Stimulated activated CD8-positive, alpha-beta memory T cell treated with anti-CD3 and anti-CD28 coated beads, Interleukin-7, amount 100 ng/mL, for 1 hour (primary cell): ENCODE measurements at regions not wholly inside any gene's neighbourhood (a gene's known extent, or its start where the extent isn't known, plus 50 kb on each side); places are given as distances from the start of the nearest gene placed in this dataset.
"Not testable (repeated sequence)": the region's sequence is repeated elsewhere in the genome, so short reads cannot be mapped to it uniquely, and the experiment has no call there.

Experiments used
- DNase-seq, 2 donors: peaks; one replicate each; pipeline ENCODE4 v3.0.0-alpha.2; 2020; ENCODE audit warnings: low read depth in 2 of 2

DNA sequence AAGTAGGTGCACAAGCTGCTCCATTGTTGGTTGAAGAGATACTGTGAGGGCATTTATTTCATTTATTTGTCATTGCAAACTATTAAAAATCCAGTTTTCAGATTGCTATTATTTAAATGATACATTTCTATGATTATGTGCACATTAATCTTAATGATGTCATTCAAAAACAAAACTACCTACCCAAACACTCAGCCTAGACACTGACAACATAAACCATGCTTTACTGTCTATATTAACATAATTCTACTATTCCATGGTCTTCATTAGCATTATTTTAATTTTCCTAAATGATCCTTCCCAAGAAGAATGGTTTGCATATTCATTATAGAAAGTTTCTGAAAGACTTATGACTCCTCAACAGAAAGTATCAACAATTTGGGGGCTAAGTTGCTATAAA, 813.0 kb upstream of the SLITRK5 start:
- DNase-seq: no peak

DNA sequence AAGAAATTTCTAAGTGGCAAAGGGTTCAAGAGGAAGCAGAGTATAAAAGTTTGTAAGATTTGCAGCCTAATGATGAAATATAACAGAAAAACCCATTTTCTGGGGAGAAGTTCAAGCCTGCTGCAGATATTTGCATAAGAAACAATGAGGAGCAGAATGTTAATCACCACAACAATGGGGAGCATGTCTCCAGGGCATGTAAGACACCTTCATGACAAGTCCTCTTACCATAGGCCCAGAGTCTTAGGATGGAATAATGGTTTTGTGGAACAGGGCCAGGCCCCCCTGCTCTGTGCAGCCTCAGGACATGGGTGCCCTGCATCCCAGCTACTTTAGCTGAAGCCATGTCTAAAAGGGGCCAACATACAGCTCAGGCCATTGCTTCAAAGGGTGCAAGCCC, 809.0 kb upstream of the SLITRK5 start:
- DNase-seq: no peak

DNA sequence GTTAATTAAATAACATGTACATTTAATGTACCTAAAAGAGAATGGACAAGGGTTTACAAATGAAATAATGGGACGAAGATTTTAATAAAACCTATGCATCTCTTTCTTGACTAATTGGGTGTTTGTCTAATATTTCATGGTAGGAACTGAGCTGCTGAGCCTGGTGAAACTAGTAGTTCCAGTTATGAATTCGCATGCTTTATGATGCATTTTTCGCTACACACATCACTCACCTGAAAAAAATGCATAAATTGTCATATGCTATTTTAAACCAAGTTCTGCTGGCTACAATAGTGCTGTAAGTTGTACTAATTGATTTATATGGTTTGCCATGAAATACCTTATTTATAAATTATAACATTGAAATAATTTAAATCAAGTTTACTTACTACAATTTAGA, 806.8 kb upstream of the SLITRK5 start:
- no peak for DNase-seq

DNA sequence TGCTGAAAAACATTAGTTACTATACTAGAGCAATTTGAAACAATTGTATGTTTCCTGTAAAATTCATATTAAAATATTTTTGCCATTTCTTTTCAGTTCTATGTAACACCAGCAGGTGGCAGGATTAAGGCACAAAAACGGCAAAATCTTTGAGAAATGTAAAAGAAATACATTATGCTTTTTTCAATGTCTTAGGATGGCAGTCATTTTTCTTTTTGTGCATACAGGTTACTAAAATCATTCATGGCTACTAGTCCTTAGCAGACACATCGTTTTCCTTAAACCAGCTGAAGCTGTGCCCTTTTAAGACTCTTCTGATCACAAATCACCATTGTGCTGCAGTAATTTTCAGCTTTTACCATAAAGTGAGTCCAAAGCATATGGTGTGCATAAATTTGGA, 800.7 kb upstream of the SLITRK5 start:
- no peak for DNase-seq

DNA sequence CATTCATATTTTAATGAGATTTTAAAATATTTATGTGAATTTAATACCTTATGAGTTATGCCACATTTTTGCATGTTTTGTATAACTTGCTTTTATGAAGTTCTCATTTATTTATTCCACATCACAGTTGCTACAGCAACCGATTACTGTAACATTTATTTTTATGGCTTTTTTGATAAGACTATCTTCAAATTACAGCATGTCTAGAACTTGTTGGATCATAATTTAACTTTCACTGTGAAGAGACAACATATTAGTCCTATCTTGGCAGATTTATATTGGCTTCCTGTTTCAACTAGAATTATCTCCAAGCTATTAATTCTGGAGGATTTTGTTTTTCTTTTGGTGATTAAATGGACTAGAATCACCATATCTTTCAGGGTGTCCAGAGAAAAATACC, 793.7 kb upstream of the SLITRK5 start:
- DNase-seq: no peak

DNA sequence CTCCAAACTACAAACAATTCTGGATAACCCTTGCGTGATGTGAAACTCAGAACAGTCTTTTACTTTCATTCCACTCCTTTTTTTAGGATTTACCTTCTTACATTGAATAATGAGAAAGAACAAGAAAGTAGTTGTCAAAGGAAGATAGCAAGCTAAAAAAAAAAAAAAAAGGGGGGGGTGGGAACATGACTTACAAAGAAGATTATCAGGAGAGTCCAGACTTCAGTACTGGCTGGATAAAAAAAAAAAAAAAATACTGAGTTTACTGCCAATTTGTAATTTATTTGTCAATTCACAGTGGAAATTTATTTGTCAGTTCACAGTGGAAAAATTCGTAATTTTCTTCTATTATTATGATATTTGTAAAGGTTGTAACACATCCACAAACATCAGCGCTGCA, 792.4 kb upstream of the SLITRK5 start:
- DNase-seq: no peak

DNA sequence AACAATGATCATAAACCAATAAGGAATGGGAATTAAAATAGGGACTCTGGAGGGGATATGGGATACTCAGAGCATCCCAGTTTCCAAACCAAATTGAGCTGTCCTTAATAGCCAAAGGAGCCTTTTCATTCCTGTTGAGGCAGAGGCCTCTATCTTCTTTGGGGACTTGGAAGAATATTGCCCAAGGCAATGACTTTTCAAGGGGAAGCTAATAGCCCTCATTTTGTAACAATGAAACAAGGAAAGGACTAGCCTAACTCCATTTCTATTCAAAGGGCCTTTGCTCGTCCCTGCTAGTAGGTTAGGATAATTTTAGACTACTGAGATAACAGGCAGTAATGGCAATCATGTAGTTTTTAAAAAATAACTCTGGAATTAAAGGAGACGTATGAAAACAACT, 789.8 kb upstream of the SLITRK5 start:
- no peak for DNase-seq

DNA sequence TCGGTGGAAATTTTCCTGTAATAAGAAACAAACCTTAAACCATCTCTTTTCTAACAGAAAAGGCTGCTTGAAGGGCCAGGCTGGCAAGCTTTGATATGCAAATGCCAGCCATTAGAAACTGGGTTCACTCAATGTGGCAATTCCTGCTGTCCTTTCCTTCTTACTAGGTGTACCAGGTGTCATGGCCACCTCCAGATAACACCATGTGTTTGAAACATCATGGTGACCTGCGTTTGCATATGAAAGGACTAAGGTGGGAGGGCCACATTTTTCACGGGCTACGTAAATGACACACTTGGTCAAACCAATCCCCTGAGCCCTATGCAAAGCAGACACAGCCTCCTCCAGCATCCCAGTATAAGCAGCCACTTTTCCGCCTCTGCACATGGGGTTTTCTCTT, 789.1 kb upstream of the SLITRK5 start:
- DNase-seq: no peak

DNA sequence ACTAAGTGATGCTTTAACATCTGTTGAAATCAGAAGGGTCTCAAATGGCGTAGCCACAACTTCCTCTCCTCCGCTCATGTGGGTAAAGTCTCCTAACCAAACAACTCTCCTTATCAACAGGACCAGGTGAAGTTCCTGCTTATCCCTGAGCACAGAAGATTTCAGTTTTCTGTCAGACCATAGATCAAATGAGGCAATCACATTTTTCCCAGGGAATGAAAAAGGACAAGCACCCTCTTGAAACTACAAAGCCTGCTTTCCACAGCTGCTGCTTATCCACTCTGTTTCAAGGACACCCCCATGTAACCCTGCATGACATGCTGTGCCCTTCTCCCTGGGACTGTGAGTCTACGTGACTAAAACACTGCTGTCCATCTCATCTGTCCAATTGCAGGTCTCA, 788.3 kb upstream of the SLITRK5 start:
- DNase-seq: no peak

DNA sequence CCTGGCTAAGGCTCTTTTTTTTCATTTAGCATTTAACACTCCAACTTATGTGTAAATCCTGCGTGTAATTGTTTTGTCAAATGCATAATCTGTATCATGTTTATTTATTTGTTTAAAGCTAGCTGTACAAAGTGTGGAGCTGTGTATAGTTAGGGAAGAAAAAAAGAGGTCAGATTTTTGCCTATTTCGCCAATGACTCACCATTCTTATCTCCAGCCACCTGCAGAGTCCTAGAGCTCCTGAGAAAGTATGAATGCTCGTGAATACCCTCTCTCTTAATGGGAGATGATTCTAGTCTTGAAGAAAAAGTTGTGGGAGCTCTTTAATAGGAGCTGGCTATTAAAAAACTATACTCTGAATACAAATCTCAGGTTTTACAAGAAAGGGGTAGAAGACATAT, 778.8 kb upstream of the SLITRK5 start:
- DNase-seq: no peak

DNA sequence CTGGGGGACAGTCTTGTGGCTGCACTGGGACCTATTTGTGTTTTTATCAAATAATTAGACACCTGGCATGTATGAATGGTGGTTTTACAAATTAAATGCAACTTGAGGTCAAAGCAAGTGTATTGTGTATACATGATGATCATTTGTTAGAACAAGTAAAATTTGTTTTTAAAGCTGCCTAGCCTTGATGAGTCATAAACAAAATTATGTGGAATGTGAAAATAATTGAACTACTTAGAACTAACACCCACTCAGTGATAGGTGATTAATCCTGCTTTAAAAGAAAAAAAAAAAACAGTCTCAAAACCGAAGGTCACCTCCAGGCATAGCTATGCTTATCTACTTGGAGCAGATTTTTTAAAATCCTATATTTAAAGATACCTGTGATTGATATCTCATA, 770.3 kb upstream of the SLITRK5 start:
- DNase-seq: no peak

DNA sequence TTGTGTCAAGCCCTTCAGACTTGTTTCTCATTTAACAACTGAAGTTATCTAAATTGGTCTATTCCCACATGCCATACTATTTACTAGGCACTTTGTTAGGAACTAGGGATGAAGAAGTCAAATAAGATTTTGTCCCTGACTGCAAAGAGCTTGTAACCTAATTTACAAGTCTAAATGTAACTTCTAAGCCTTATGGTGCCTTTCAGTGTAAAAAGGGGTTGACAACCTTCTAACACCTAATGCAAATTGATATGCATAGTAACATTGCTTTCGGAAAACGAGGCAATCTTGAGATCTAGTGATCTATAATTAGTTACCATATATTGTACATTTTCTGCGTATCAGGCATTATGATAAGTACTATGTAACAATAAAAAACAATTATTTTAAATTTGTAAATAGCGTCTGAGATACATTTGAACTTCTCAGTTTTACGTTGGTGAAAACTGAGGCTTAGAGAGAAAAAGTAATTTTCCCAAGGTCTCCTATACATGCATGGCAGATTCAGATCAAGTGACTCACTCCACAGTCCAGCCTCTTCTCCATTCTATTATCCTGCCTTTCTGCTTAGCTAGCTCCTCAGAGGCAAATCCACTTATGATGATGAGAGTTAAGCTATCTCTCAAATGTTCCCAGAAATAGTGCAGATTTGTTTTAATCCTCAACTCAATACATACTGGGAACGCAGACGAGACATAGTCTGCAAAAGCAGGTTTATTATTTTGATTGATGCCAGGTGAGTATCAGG, 764.9 kb upstream of the SLITRK5 start:
- DNase-seq: no peak

DNA sequence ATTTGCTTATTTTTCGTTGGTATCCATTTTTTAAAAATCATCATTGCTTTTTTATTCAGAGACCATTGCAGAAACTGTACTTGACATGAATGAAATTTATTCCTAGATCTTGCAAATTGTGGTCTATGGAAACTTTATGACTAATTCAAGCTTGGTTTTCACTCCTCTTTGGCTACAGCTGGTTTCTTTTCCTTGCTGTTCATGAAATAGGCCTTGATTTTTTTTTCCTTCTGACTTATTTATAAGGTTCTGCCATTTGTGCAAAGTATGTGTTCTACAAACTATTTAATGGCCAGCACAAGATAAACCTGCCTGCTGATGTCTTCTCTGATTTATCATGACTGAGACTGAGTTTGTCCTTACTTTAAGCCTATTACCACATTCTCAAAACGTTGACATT, 764.0 kb upstream of the SLITRK5 start:
- no peak for DNase-seq

DNA sequence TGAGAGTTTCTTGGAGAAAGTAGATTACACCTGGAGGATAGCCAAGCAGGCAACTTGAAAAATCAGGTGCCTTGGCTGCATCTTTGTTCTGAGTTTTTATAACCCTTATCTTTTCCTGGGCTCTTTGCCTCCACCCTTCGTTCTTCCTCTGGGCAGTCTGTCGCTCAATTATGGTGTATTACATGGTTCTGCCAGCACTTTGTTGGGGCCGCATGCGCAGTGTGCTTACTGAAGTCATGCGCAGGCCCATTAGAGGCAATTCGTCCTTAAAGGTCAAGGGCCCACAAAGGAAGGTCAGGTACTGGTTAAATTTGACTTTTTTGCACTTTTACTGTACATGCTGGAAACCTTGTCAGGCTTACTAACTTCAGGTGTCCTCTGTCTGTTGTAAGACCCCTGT, 761.9 kb upstream of the SLITRK5 start:
- no peak for DNase-seq

DNA sequence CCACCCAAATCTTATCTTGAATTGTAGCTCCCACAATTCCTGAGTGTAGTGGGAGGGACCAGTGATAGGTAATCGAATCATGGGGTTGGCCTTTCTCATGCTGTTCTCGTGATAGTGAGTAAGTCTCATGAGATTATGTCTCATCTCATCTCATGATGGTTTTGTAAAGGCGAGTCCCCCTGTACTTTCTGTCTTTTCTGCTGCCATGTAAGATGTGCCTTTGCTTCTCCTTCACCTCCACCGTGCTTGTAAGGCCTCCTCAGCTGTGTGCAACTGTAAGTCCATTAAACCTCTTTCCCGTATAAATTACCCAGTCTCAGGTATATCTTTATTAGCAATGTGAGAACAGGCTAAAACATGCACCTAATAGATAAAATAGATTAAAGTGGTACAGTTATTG, 756.4 kb upstream of the SLITRK5 start:
- no peak for DNase-seq

DNA sequence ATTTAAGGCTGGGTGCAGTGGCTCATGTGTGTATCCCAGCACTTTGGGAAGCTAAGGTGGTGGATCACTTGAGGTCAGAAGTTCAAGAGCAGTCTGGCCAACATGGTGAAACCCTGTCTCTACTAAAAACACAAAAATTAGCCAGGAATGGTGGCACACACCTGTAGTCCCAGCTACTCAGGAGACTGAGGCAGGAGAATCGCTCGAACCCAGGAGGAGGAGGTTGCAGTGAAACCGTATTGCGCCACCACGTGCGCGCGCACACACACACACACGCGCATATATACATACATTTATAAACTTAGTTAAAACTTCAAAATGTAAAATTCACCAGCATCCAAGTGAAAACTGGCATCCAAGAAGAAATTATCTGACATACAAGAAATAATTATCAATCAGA, 753.7 kb upstream of the SLITRK5 start:
- DNase-seq: not testable (repeated sequence)

DNA sequence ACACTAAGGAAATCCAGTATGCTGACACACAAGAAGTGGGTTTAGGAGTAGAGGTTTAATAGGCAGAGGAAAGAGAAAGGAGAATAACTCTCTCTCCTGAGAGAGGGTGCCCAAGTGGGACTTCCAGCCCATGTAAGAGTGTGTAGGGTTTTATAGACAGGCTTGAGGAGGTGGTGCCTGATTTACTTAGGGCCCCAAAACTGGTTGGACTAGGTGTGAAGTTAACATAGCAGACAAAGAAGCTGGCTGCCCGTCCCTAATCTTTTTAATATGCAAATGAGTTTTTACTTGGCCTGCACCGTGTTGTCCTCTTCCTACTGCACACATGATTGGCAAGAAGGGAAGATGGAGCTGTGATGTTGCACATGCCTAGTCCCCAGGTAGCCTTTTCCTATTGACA, 752.5 kb upstream of the SLITRK5 start:
- no peak for DNase-seq

DNA sequence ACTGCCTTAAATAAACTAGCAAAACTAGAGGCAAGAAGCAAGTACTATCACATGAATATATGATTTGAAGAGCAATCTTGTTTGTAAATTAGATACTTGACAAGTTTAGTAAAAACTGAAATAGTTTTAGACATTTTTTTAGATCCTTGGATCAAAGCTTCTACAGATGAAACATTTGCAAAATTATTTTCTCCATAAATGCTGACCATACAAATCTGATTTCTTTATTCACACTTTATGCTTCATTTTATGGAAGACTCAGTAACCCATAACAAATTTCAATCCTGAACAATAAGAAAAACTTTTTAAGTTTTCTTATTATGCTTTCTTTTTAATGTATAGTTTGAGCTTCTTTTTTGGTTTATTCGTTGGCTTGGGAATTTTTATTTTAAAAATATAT, 750.2 kb upstream of the SLITRK5 start:
- no peak for DNase-seq

DNA sequence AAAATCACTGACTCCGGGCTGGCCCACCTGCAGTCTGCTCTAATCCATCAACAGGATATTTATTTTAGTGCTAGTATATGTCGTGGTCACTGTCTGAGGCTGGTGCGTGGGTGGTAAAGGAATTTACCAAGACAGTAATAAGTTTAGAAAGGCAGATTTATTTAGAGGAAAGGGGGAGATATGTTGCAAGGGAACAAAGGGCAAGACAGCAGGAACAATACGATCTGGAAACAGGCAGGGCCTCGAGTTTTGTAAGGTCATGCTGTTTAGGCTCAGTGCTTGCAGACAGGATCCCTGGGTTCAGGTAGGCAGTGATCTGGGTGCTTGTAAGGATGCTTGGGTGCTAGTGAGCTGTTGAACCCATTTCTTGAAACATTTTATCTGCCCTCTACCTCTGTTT, 748.2 kb upstream of the SLITRK5 start:
- DNase-seq: no peak

DNA sequence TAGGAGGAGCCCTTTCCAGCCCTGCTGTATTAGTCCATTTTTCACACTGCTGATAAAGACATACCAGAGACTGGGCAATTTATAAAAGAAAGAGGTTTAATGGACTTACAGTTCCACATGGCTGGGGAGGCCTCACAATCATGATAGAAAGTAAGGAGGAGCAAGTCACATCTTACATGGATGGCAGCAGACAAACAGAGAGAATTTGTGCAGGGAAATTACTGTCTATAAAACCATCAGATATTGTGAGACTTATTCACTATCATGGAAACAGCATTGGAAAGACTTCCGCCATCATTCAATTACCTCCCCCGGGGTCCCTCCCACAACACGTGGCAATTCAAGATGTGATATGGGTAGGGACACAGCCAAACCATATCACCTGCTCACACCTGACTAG, 744.3 kb upstream of the SLITRK5 start:
- DNase-seq: not testable (repeated sequence)

DNA sequence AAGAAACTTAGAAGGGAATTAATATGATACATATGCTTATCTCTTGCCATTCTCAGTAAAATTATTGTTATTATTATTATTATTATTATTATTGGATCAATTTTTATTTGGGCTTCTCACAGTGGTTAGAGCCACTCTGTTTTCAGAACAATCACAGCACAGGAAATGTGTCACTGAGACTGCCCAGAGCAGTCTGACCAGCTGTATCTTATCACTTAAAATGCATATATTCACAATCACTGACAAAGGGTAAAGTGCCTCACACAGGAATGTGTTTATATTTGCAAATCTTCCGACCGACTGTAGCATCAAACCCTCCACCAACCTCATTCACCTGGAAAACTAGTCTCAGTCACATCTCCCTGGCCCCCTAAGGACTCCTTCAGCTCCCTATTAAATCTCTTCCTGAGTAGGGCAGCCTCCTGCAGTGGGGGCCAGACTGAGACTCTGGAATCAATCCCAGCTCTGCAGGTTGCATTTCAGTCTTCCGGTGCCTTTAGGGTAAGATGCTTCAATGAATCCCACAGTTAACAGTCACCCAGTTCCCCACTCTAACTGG, 738.3 kb upstream of the SLITRK5 start:
- no peak for DNase-seq

DNA sequence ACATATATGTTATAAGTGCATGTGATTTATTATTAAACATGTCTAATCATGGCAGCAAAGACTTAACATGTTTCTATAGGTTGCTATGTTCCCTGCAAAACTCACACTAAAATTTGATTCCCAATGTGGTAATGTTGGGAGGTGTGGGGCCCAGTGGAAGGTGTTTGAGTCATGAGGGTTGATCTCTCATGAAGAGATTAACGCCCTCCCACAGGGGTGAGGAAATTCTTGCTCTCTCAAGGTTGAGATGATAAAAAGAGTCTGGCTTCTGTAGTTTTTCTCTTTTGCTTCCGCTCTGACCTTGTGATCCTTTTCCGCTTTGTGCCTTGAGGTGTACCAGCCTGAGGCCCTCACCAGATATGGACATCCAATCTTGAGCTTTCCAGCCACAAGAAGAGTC, 737.5 kb upstream of the SLITRK5 start:
- DNase-seq: no peak

DNA sequence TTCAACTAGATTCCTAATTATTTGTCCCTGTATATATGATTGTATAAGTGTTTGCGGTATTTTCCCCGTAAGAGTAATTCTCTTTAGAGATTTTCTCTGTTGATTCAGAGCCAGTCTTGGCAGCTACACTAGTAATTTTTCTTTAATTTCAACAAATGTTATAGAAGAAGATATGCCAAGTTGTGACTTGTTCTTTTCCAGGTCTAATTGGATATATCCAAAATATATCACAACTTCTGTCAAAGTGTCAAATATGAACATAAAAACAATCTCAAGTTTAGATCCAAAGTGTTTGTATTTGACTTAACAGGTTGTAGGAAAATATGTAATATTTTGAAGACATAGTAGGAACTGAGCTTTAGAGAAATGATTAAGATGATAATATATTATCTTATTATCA, 733.9 kb upstream of the SLITRK5 start:
- DNase-seq: no peak

DNA sequence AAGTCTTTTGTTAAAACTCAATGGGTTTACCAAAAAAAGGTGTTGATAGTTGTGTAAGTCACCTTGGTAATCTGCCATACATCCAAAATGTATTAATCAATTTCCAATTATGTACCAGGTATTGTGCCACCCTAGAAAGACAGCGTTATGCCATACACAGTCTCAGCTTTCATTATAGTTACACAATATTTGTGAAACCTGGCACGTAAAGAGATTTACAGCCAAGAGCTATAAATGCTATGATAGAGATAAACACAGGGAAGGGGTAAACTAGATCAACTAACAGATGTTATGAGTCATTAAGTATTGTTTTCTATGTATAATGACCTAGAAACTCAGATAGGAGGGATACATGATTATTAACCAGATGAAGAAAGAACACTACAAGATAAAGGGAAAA, 725.6 kb upstream of the SLITRK5 start:
- DNase-seq: no peak
